Fibroblast of skin of scalp (primary cell): ENCODE measurements at regions not wholly inside any gene's neighbourhood (a gene's known extent, or its start where the extent isn't known, plus 50 kb on each side); places are given as distances from the start of the nearest gene placed in this dataset.

ENCODE experiments used
- DNase-seq: peaks from one replicate; pipeline ENCODE4 v3.0.0-alpha.2; 2013

- DNase-seq = no peak
Measured at GRCh38 chr5:153006681-153007080, 483.8 kb upstream of the GRIA1 start.

- DNase-seq = no peak
Measured at GRCh38 chr5:153014194-153014593, 476.3 kb upstream of the GRIA1 start.

- DNase-seq = no peak
Measured at GRCh38 chr5:153018121-153018520, 472.3 kb upstream of the GRIA1 start.

GRCh38 chr5:153030755-153031725 is 459.4 kb upstream of the GRIA1 start:
- DNase-seq = no peak

- no peak for DNase-seq
Measured at GRCh38 chr5:153039501-153039900, 451.0 kb upstream of the GRIA1 start.

GRCh38 chr5:153043886-153044285 is 446.6 kb upstream of the GRIA1 start:
- peak; percentile 77 for DNase-seq

GRCh38 chr5:153050496-153051179 is 439.8 kb upstream of the GRIA1 start:
- DNase-seq = no peak

GRCh38 chr5:153066281-153066680 is 424.2 kb upstream of the GRIA1 start:
- DNase-seq = no peak

GRCh38 chr5:153067869-153068268 is 422.6 kb upstream of the GRIA1 start:
- DNase-seq = no peak

- no peak for DNase-seq
Measured at GRCh38 chr5:153079396-153079795, 411.1 kb upstream of the GRIA1 start.

GRCh38 chr5:153080940-153081339 is 409.5 kb upstream of the GRIA1 start:
- DNase-seq = no peak

- DNase-seq = no peak
Measured at GRCh38 chr5:153081385-153081784, 409.1 kb upstream of the GRIA1 start.

- no peak for DNase-seq
Measured at GRCh38 chr5:153084511-153084910, 406.0 kb upstream of the GRIA1 start.

- DNase-seq = no peak
Measured at GRCh38 chr5:153086486-153086885, 404.0 kb upstream of the GRIA1 start.

- no peak for DNase-seq
Measured at GRCh38 chr5:153088538-153088937, 401.9 kb upstream of the GRIA1 start.

GRCh38 chr5:153094333-153094732 is 396.1 kb upstream of the GRIA1 start:
- no peak for DNase-seq

GRCh38 chr5:153096381-153096780 is 394.1 kb upstream of the GRIA1 start:
- no peak for DNase-seq

- no peak for DNase-seq
Measured at GRCh38 chr5:153099328-153099727, 391.1 kb upstream of the GRIA1 start.

GRCh38 chr5:153101235-153102180 is 389.0 kb upstream of the GRIA1 start:
- no peak for DNase-seq

- no peak for DNase-seq
Measured at GRCh38 chr5:153116916-153117315, 373.6 kb upstream of the GRIA1 start.

- no peak for DNase-seq
Measured at GRCh38 chr5:153118018-153118417, 372.5 kb upstream of the GRIA1 start.

- DNase-seq = no peak
Measured at GRCh38 chr5:153122403-153122802, 368.1 kb upstream of the GRIA1 start.

- DNase-seq = no peak
Measured at GRCh38 chr5:153130296-153130695, 360.2 kb upstream of the GRIA1 start.
